ENCODE measurements at regions not wholly inside any gene's neighbourhood (a gene's known extent, or its start where the extent isn't known, plus 50 kb on each side); places are given as distances from the start of the nearest gene placed in this dataset.

DNA sequence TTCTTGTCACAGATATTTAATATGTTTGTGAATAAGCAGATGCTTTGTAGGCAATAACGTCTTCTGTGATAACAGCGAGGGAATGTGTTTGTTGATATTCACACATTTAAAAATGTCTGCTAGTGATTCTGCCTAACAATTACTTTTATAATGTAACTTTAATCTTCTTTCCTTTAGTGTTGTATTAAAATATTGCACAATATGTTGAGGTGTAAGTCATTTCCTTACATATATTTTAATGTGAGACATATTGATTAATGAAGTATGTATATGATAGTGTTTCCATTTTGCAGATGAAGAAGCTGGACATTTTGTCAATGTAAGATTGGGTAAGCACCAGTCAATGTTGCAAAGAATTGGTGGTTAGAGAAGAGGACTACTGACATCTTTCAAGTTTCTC is 324.4 kb downstream of the SLITRK1 start (continued):
- no peak for TF ChIP-seq SIN3A (IDR thresholded peaks at IDR 0.05; ENCODE audit: low read depth, low read length)
- no peak for TF ChIP-seq FOS (IDR thresholded peaks at IDR 0.05; ENCODE audit: borderline replicate concordance, extremely low read depth, insufficient read length)
- TF ChIP-seq TCF7 (IDR thresholded peaks at IDR 0.05; ENCODE audit: borderline replicate concordance) = no peak
- TF ChIP-seq, protein P1, sequence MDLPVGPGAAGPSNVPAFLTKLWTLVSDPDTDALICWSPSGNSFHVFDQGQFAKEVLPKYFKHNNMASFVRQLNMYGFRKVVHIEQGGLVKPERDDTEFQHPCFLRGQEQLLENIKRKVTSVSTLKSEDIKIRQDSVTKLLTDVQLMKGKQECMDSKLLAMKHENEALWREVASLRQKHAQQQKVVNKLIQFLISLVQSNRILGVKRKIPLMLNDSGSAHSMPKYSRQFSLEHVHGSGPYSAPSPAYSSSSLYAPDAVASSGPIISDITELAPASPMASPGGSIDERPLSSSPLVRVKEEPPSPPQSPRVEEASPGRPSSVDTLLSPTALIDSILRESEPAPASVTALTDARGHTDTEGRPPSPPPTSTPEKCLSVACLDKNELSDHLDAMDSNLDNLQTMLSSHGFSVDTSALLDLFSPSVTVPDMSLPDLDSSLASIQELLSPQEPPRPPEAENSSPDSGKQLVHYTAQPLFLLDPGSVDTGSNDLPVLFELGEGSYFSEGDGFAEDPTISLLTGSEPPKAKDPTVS (IDR thresholded peaks at IDR 0.05; ENCODE audit: low read depth, low read length) = no peak

DNA sequence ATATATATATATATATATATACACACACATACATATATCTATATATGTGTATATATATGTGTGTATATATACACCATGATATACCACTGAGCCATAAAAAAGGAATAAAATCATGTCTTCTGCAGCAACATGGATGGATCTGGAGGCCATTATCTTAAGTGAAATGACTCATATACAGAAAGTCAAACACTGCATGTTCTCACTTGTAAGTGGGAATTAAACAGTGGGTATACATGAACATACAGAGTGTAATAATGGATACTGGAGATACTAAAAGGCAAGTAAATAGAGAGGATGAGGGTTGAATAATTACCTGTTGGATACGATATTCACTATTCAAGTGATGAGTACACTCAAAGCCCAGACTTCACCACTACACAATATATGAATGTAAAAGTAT is 332.6 kb downstream of the SLITRK1 start:
- Histone ChIP-seq H3K4me1 (ENCODE audit: control insufficient read depth, insufficient read depth, low read length) (no peaks in the 10 kb centered on the region), H4K20me1 (ENCODE audit: control insufficient read depth, insufficient read depth) (no peaks in the 10 kb centered on the region), H3K27ac (ENCODE audit: control insufficient read depth, insufficient read depth) (no peak overlapping the region), H3K9me3 (replicated peaks; ENCODE audit: control insufficient read depth, insufficient read depth, low read length) (no peaks in the 10 kb centered on the region), H3K36me3 (ENCODE audit: control insufficient read depth in 2 of 2, insufficient read depth in 2 of 2, low read length in 1 of 2) (no peaks in the 10 kb centered on the region), H3K9ac (ENCODE audit: control insufficient read depth, insufficient read depth, low read length) (no peak overlapping the region), H3K27me3 (replicated peaks in 1 of 2; ENCODE audit: control insufficient read depth in 2 of 2, insufficient read depth in 2 of 2, low read length in 1 of 2) (no peaks in the 10 kb centered on the region), H3K79me2 (ENCODE audit: control insufficient read depth, insufficient read depth, low read length) (no peaks in the 10 kb centered on the region), H2AFZ (ENCODE audit: control insufficient read depth, low read depth, low read length) (no peak overlapping the region), H3K4me3 (no peak overlapping the region), H3K4me2 (ENCODE audit: control insufficient read depth, insufficient read depth) (no peak overlapping the region)
- CTCF ChIA-PET = no interaction called here
- no TSS peak for BruUV-seq (replicated peaks)
- no peak for FAIRE-seq
- SMC1A ChIA-PET (ENCODE audit: uncharacterized antibody, unreplicated experiment) = no interaction called here
- intact Hi-C loops (cut with micrococcal nuclease; ENCODE audit: unreplicated experiment) = no loop called here
- no peak for ATAC-seq
- in situ Hi-C loops (cut with MboI) = no loop called here
- TF ChIP-seq PAX5 (IDR thresholded peaks at IDR 0.05; ENCODE audit: borderline replicate concordance, low read depth, low read length) (no peak), SUPT20H (IDR thresholded peaks at IDR 0.05; ENCODE audit: borderline replicate concordance, control insufficient read depth, low read depth, low read length) (no peak), MXI1 (IDR thresholded peaks at IDR 0.05; ENCODE audit: low read depth, low read length) (no peak), FOXM1 (IDR thresholded peaks at IDR 0.05; ENCODE audit: low read depth, low read length) (no peak)
- TF ChIP-seq, protein P2, sequence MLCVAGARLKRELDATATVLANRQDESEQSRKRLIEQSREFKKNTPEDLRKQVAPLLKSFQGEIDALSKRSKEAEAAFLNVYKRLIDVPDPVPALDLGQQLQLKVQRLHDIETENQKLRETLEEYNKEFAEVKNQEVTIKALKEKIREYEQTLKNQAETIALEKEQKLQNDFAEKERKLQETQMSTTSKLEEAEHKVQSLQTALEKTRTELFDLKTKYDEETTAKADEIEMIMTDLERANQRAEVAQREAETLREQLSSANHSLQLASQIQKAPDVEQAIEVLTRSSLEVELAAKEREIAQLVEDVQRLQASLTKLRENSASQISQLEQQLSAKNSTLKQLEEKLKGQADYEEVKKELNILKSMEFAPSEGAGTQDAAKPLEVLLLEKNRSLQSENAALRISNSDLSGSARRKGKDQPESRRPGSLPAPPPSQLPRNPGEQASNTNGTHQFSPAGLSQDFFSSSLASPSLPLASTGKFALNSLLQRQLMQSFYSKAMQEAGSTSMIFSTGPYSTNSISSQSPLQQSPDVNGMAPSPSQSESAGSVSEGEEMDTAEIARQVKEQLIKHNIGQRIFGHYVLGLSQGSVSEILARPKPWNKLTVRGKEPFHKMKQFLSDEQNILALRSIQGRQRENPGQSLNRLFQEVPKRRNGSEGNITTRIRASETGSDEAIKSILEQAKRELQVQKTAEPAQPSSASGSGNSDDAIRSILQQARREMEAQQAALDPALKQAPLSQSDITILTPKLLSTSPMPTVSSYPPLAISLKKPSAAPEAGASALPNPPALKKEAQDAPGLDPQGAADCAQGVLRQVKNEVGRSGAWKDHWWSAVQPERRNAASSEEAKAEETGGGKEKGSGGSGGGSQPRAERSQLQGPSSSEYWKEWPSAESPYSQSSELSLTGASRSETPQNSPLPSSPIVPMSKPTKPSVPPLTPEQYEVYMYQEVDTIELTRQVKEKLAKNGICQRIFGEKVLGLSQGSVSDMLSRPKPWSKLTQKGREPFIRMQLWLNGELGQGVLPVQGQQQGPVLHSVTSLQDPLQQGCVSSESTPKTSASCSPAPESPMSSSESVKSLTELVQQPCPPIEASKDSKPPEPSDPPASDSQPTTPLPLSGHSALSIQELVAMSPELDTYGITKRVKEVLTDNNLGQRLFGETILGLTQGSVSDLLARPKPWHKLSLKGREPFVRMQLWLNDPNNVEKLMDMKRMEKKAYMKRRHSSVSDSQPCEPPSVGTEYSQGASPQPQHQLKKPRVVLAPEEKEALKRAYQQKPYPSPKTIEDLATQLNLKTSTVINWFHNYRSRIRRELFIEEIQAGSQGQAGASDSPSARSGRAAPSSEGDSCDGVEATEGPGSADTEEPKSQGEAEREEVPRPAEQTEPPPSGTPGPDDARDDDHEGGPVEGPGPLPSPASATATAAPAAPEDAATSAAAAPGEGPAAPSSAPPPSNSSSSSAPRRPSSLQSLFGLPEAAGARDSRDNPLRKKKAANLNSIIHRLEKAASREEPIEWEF (IDR thresholded peaks at IDR 0.05; ENCODE audit: insufficient replicate concordance, low read depth, low read length) = no peak
- TF ChIP-seq, protein P3, sequence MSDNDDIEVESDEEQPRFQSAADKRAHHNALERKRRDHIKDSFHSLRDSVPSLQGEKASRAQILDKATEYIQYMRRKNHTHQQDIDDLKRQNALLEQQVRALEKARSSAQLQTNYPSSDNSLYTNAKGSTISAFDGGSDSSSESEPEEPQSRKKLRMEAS (IDR thresholded peaks at IDR 0.05; ENCODE audit: low read depth, low read length) = no peak
- POLR2A ChIA-PET = no interaction called here
- WGBS (ENCODE audit: insufficient coverage, insufficient replicate concordance, low lambda C conversion rate, missing lambda C conversion rate) = 52% methylated on average over 1 of the region's 1 CpG
- RAD21 ChIA-PET (ENCODE audit: unreplicated experiment) = no interaction called here
- DNase-seq (ENCODE audit: low read depth, low spot score) = no peak

All from GM12878 (cell line).